ENCODE measurements at regions not wholly inside any gene's neighbourhood (a gene's known extent, or its start where the extent isn't known, plus 50 kb on each side); places are given as distances from the start of the nearest gene placed in this dataset.

- TF ChIP-seq EZH2 (IDR thresholded peaks at IDR 0.05) (no peak), POLR2AphosphoS5 (IDR thresholded peaks at IDR 0.05; ENCODE audit: borderline replicate concordance, low read depth, low read length) (no peak)
Observed at GRCh38 chr3:14323401-14324223, 78.8 kb upstream of the SLC6A6 start.

Measured in SK-N-MC (cell line).